GM18951 (cell line): ENCODE measurements at regions not wholly inside any gene's neighbourhood (a gene's known extent, or its start where the extent isn't known, plus 50 kb on each side); places are given as distances from the start of the nearest gene placed in this dataset.
"Not testable (repeated sequence)": the region's sequence is repeated elsewhere in the genome, so short reads cannot be mapped to it uniquely, and the experiment has no call there.

Experiments
- POLR2A ChIP-seq: IDR thresholded peaks from 4 replicates; pipeline ENCODE4 v1.6.1; 2011; ENCODE audit warnings: mild to moderate bottlenecking; ENCODE audit not compliant: insufficient read length, insufficient read depth; ENCODE audit errors: extremely low read depth
- in situ Hi-C: fragments of 300-500 bp; cut with MboI; formaldehyde crosslinking; loops from one replicate; pipeline ENCODE4 v1.12.0; 2022; ENCODE audit warnings: low sequenced_read_pairs, mixed read lengths, inconsistent platforms; ENCODE audit not compliant: unreplicated experiment

DNA sequence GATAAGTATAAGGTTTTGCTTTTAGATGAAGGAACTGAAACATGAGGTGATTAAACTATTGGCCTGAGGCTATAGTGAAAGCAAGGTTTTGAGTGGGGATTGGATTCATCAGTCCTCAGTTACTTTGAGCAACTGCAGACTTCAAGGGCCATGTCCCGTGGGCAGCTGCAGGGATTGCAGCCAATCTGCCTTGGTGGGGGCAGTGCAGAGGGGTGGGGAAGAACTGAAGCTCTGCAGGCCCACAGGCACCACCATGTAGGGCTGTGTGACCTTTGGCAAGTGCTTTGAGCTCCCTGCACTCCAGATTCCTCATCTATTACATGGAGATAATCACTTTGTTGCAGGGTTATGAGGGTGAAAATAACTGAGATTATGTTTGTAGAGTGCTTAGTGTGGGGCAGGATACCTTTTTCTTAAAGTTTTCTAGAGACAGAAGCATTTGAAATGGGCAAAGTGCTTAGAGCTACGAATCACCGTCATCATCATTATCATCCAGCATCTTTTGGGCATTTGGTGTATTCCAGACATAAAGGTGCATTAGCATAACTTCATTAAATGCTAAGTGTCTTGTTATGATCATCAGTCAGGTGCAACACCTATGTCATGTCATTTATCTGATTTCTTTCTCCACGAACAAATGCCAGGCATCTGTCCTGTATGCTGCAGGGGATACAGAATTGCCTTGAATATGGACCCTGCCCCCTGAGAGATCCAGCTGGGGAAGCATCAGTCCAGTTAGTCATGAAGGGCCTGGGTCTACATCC is 72.1 kb upstream of the TENM4 start:
- in situ Hi-C loops = no loop called here
- no peak for TF ChIP-seq POLR2A

DNA sequence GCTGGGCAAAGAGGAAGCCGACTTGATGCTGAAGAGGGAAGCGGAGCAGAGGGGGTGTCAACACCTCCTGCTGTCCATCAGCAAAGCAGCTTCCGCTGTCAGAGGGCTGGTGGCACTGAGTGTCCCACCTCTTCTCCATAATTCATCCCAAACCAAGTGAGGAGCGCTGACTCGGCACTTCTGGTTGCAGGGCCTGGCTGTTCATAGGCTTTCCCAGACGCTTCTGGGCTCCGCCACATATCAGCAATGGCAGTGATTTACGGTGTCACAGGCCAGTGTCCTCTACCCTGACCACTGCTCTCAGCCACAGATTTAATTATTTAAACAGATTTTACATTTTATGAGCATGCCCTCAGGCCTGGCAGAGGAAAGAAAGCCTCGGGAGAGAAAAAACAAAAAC is 70.1 kb upstream of the TENM4 start:
- in situ Hi-C loops = no loop called here

GRCh38 chr11:79508461-79508860 is 67.6 kb upstream of the TENM4 start:
- TF ChIP-seq POLR2A = no peak
- in situ Hi-C loops = no loop called here

More for the DNA sequence above, 70.1 kb upstream of the TENM4 start:
- no peak for TF ChIP-seq POLR2A

DNA sequence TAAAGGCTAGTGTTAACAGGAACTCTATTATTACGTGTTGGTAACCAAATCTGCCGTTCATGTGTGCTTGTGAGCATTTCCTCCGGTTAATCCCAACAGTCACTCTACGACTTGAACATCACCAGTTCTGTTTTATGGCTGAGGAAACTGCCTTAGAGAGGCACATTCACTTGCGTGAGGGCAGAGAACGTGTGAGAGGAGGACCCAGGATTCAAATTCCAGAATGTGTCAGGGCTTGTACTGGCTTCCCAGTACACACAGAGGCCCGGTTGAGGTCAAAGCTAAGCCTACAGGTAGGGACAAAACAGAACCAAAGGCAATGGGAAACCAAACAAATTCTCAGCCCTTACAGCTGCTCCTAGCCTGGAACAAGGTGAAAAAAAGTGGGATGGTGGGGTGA is 66.9 kb upstream of the TENM4 start:
- TF ChIP-seq POLR2A = no peak
- in situ Hi-C loops = no loop called here

DNA sequence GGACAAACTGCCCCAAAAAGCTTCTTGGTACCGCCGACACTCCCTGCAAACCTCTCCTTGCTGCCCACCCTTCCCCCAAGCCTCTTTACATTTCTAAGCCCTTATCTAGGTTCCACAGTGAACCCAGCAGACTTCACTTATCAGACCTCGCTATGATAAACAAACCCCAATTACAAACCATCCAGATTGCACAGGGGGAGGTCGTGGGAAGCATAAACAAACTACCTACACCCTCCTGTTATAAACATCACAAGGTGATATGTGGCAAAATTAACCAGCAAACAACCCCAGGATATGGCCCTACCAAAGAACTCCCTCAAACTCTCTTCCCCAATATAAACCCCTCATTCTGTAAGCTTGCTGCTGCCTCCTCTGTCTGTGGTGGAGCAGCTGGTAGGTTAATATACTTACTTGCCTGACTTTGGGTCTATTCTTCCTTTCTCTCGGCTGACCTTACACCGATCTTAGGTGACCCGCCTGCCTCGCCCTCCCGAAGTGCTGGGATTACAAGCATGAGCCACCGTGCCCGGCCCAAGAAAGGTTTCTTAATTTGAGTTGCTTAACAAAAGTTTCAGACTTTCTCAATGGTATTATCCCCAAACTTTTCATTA is 66.0 kb upstream of the TENM4 start:
- in situ Hi-C loops = no loop called here
- TF ChIP-seq POLR2A = no peak

DNA sequence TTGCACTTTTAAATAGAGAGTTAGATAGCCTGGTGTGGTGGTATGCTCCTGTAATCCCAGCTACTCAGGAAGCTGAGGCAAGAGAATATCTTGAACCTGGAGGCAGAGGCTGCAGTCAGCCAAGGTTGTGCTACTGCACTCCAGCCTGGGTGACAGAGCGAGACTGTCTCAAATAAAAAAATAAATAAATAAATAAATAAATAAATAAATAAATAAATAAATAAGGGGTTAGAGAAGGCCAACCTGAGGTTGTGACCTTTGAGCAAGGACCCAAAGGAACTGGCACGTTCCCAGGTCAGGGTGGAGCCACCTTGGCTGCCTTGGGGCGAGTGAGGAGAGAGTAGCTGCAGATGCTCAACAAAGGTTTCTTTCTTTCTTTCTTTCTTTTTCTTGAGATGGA is 65.3 kb upstream of the TENM4 start:
- in situ Hi-C loops = no loop called here
- no peak for TF ChIP-seq POLR2A

DNA sequence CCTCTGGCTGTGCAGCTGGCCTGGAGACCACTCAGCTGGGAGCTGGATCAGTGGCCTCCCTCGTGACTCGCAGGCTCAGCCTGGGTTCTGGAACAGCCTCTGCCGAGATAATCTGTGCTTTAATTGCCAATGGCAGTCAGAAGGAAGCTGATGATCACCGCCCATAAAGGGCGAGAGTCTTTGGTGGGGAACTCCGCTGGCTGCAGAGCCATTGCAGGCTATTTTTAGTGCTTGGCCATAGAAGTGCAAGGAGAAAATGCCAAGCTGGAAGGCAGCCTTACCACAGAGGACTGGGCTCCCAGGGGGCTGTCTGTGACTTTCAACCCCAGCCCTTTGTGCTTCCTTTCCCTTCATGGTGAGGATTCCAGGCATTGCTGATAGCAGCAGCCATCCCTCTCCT is 62.2 kb upstream of the TENM4 start:
- no peak for TF ChIP-seq POLR2A
- in situ Hi-C loops = no loop called here

- in situ Hi-C loops = no loop called here
- no peak for TF ChIP-seq POLR2A
Observed at GRCh38 chr11:79501707-79502106, 60.9 kb upstream of the TENM4 start.

- in situ Hi-C loops = not testable (repeated sequence)
Observed at GRCh38 chr11:79499929-79500328, 59.1 kb upstream of the TENM4 start.

- TF ChIP-seq POLR2A = no peak
- in situ Hi-C loops = no loop called here
Observed at GRCh38 chr11:79498667-79499066, 57.8 kb upstream of the TENM4 start.

- TF ChIP-seq POLR2A = no peak
- in situ Hi-C loops = no loop called here
Observed at GRCh38 chr11:79493555-79494171, 52.8 kb upstream of the TENM4 start.

DNA sequence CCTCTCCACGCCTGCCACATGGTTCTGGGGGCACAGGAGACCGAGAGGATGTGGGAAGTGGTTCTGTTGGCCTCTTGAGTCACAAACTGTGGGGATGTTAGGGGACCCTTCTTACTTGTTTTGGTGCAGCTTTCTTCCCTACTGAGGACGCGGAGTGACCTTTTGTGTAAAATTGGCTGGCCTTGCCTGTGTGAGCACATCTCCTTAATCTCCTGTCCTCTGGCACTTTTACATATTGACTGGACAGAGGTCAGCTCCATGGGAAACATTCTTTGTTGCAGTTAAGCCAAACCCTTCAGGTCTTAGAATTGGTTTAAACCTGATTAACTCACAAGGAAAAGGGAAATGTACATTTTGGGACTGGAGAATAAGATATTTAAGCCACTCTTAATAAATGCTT is 51.2 kb upstream of the TENM4 start:
- in situ Hi-C loops = no loop called here
- no peak for TF ChIP-seq POLR2A
